Naive B cell (primary cell): ENCODE measurements at regions not wholly inside any gene's neighbourhood (a gene's known extent, or its start where the extent isn't known, plus 50 kb on each side); places are given as distances from the start of the nearest gene placed in this dataset.
"Not testable (repeated sequence)": the region's sequence is repeated elsewhere in the genome, so short reads cannot be mapped to it uniquely, and the experiment has no call there.

ENCODE experiments used
- ATAC-seq, 2 donors: fragments of 150-1000 bp; cut with Tn5 transposase; 2 replicates each; pipeline ENCODE4 v1.10.0; 2021; ENCODE audit warnings: low read depth in 2 of 2, mild to moderate bottlenecking in 2 of 2, moderate library complexity in 2 of 2
- DNase-seq: peaks from one replicate; pipeline ENCODE4 v3.0.0; 2022
- H3K27ac Mint-ChIP-seq, 6 donors: one replicate each; pipeline ENCODE4 v1.8.0; 2020 to 2022; ENCODE audit warnings: mild to moderate bottlenecking in 6 of 6, mixed read lengths in 6 of 6, moderate library complexity in 5 of 6, inconsistent platforms in 2 of 6
- H3K27me3 Mint-ChIP-seq, 3 donors: one replicate each; pipeline ENCODE4 v1.8.0; 2021 to 2022; ENCODE audit warnings: mixed read lengths in 3 of 3, mild to moderate bottlenecking in 1 of 3
- H3K36me3 Mint-ChIP-seq, 2 donors: one replicate each; pipeline ENCODE4 v1.8.0; 2020 to 2022; ENCODE audit warnings: mixed read lengths in 2 of 2, inconsistent platforms in 1 of 2, mild to moderate bottlenecking in 1 of 2
- H3K4me1 Mint-ChIP-seq, 3 donors: one replicate each; pipeline ENCODE4 v1.8.0; 2020 to 2022; ENCODE audit warnings: mixed read lengths in 3 of 3, inconsistent platforms in 1 of 3, mild to moderate bottlenecking in 1 of 3, moderate library complexity in 1 of 3
- H3K4me3 Mint-ChIP-seq, 8 donors: one replicate each; pipeline ENCODE4 v1.8.0; 2020 to 2022; ENCODE audit warnings: mild to moderate bottlenecking in 8 of 8, mixed read lengths in 8 of 8, moderate library complexity in 8 of 8, inconsistent platforms in 2 of 8
- H3K9me3 Mint-ChIP-seq, 7 donors: one replicate each; pipeline ENCODE4 v1.8.0; 2020 to 2022; ENCODE audit warnings: mixed read lengths in 7 of 7, mild to moderate bottlenecking in 5 of 7, inconsistent platforms in 2 of 7, moderate library complexity in 1 of 7

DNA sequence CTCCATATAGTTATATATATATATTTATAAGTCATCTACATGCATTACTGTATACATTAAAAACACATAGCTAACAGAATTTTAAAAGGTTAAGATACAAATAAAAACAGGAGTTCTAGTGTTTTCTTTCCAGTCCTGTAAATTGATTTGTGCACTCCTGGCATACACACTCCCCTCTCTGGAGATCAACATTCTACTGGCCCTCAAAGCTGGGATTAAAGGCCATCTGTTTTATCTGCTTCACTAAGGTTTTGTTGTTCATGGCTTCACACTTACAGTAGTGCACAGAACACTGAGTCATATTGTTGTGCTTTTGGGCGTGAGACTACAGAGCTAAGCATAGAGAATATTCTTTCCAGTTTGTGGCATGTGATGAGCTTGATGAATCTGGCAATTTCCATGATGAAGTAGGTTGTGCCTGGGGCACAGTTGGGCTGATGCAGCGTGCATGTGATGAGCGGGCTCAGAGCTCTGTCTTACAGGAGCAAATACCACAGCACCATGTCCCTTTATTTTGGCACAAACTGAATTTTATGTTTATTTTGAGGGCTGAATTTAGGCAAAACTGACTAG is 98.2 kb downstream of the TAF11L14 start:
- H3K4me3 Mint-ChIP-seq = no peak overlapping the region
- peaks cover 0 to 5% (median 5%) of the 10 kb centered on the region in 3 donors for H3K27me3 Mint-ChIP-seq
- H3K27ac Mint-ChIP-seq = no peak overlapping the region
- DNase-seq (no peak), ATAC-seq (no peak)
- H3K36me3 Mint-ChIP-seq = no peaks in the 10 kb centered on the region
- H3K4me1 Mint-ChIP-seq = no peaks in the 10 kb centered on the region
- peaks cover 0 to 4% (median 0%) of the 10 kb centered on the region in 7 donors for H3K9me3 Mint-ChIP-seq

DNA sequence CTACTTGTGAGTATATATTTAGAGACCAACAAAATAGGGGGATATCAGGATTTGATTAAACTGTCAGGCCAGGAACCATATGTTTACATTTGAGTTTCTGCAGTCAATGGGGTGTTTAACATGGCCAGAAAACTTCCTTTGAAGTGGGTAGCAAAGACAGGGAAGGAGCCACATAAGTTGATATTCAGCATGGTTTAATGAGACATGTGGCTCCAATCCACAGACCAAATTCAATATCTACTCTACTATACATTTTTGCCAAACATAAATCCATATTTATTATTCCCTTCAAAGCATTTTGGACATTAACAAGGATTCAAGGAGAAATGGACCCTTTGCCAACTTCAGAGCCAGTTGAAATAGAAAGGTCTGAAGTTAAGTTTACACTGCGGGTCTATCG is 99.8 kb downstream of the TAF11L14 start:
- DNase-seq (no peak), ATAC-seq (no peak)
- H3K4me3 Mint-ChIP-seq = no peak overlapping the region
- no peaks in the 10 kb centered on the region for H3K4me1 Mint-ChIP-seq
- peaks cover 0 to 6% (median 0%) of the 10 kb centered on the region in 3 donors for H3K27me3 Mint-ChIP-seq
- no peak overlapping the region for H3K27ac Mint-ChIP-seq
- H3K9me3 Mint-ChIP-seq = peaks cover 0 to 9% (median 0%) of the 10 kb centered on the region in 7 donors
- no peaks in the 10 kb centered on the region for H3K36me3 Mint-ChIP-seq

DNA sequence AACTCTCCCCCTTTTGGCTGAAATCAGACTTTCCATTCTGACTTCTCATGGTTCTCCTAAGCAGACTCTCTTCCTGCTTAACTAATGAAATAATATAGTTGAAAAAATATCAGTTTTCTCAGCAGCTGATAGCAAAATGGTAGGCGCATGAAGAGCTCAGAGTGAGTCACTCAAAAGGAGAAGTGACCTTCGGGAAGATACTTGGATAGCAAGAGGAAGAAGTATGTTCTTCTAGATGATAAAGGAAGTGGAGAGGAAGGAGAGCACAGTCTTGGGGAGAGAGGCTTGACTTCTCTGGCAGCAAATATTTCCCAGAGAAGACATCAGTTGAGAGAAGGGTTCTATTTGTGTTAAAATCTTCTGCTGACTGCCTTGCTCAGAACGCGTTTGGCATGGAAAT is 101.5 kb downstream of the TAF11L14 start:
- H3K27me3 Mint-ChIP-seq = peaks cover 0 to 6% (median 0%) of the 10 kb centered on the region in 3 donors
- no peak for ATAC-seq
- H3K36me3 Mint-ChIP-seq = no peaks in the 10 kb centered on the region
- H3K4me1 Mint-ChIP-seq = no peaks in the 10 kb centered on the region
- DNase-seq = no peak
- no peak overlapping the region for H3K27ac Mint-ChIP-seq
- H3K4me3 Mint-ChIP-seq = no peak overlapping the region
- H3K9me3 Mint-ChIP-seq = peaks cover 0 to 9% (median 0%) of the 10 kb centered on the region in 7 donors

DNA sequence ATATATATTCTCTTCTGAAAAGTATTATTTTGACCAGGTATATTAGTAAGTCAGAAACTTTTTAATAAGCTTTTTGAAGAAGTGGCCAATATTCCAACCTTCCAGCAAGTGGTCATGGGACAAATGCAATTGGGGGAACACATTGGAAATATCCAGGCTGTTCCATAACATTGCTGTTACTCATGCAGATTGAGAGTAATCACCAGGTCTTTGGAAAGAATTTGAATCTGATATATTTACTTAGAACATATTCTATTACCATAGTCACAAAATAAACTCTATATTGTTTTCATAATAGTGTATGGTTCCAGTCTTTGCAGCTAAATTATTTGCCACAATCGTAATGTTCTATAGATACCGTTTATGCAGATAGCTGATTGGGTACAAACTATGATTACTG is 102.8 kb downstream of the TAF11L14 start:
- ATAC-seq (no peak), DNase-seq (no peak)
- Mint-ChIP-seq H3K36me3 (no peaks in the 10 kb centered on the region), H3K4me3 (no peak overlapping the region), H3K4me1 (no peaks in the 10 kb centered on the region), H3K9me3 (peaks cover 0 to 12% (median 0%) of the 10 kb centered on the region in 7 donors), H3K27ac (no peak overlapping the region), H3K27me3 (peaks cover 0 to 6% (median 0%) of the 10 kb centered on the region in 3 donors)

DNA sequence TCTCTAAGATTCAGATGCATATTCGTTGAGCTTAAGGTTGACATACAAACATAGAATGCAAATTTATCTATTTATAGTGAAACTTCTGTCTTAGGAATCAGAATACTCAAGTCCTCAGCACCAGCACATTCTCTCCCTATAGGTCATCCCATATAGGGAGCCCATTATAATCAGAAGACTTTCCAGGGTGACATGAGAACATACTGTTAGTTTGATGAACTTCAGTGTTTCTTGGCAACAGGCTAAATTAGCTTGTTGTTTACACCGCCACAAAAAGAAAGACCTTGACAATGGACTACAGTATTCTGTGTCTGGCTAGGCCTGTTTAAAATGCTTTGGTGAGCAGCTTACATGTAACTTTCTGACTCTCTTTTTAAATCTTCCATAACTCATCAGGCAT is 104.2 kb downstream of the TAF11L14 start:
- no peaks in the 10 kb centered on the region for H3K4me1 Mint-ChIP-seq
- ATAC-seq (no peak), DNase-seq (no peak)
- H3K27ac Mint-ChIP-seq = no peak overlapping the region
- peaks cover 0 to 6% (median 0%) of the 10 kb centered on the region in 3 donors for H3K27me3 Mint-ChIP-seq
- no peak overlapping the region for H3K4me3 Mint-ChIP-seq
- no peaks in the 10 kb centered on the region for H3K36me3 Mint-ChIP-seq
- H3K9me3 Mint-ChIP-seq = peaks cover 0 to 12% (median 0%) of the 10 kb centered on the region in 7 donors

DNA sequence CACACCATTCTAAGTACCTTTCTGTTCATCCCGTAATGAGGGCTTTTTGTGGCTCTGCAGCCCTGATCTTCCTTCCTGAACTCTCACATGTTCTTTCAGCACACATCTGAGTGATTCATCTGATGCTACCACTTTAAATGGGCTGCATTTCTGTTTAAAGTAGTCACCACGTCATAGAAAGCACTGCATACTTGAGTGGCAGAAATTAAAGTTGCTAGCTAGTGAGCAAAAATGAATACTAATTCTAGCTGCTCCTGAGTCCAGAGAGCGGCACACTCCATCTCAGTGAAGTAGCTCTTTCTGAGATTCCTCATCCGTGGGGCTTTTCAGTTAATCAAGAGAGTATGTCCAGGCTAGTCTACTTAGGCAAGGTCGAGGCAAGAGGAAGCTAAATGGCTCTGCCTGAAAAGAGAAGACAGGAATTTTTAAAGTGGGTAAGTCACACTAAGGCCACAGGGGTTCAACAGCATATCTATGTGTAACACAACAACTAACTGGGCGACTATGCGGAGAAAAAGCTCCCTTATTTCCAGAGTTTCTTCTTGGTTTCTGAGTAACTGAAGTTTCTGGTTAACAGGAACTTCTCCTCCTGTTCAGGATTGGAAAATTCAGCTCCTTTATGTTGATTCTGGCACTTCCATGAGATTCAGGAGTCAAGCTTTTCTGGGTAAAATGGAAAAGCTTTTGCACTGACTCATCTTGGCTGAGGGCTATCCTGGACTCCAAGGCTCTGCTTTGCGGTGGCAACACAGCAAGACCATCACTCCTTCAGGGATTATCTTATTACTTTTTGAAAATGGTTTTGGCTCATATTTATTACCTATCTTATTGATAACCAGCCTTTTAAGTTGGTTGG is 109.5 kb downstream of the TAF11L14 start:
- ATAC-seq (no peak), DNase-seq (no peak)
- Mint-ChIP-seq H3K36me3 (no peaks in the 10 kb centered on the region), H3K27me3 (no peaks in the 10 kb centered on the region), H3K27ac (no peak overlapping the region), H3K9me3 (peaks cover 0 to 10% (median 0%) of the 10 kb centered on the region in 7 donors), H3K4me1 (no peaks in the 10 kb centered on the region), H3K4me3 (no peak overlapping the region)

DNA sequence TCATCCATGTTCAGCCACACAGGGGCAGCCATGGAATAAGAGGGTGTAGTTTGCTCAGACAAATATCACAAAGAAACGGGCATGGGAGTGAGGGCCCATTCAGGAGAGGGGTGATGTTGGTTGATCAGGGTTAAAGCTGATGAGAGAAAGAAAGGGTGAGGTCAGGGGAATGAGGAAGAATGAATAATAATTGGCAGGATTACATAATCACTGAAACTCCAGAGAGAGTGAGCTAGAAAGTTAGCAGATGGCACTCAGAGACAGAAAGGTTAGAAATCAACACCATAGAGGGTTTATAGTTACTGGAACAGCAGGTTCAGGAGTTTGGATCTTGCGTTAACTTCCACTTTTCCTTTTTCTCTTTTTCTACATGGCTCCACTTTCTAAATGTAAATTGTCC is 113.9 kb downstream of the TAF11L14 start:
- ATAC-seq = no peak
- Mint-ChIP-seq H3K27me3 (no peaks in the 10 kb centered on the region), H3K4me3 (no peak overlapping the region)

DNA sequence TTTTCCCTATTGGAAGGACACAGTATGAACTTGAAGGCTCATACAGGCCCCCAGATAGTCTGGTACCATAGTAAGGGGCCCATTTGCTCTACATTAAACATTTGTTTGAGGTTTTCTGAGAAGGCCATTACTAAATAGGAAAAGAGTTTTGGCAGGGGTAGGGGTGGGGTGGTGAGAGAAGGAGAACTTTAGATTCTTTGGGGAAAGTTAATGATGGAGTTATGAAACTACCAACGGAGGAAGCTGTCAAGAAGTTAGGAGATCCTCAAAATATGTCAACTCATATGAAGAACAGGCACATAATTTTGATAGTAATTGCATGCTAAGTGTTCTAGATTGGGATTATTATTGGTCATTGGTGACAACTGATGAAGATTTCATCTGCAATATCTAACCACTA is 114.7 kb downstream of the TAF11L14 start:
- Mint-ChIP-seq H3K27me3 (no peaks in the 10 kb centered on the region), H3K4me1 (no peaks in the 10 kb centered on the region), H3K4me3 (no peak overlapping the region), H3K36me3 (no peaks in the 10 kb centered on the region), H3K27ac (no peak overlapping the region), H3K9me3 (peaks cover 0 to 8% (median 0%) of the 10 kb centered on the region in 7 donors)
- DNase-seq = no peak
- ATAC-seq = no peak

More for the DNA sequence above, 113.9 kb downstream of the TAF11L14 start:
- Mint-ChIP-seq H3K9me3 (peaks cover 0 to 5% (median 0%) of the 10 kb centered on the region in 7 donors), H3K4me1 (no peaks in the 10 kb centered on the region), H3K27ac (peak overlapping the region in 1 of 6 donors; percentile 44), H3K36me3 (no peaks in the 10 kb centered on the region)
- no peak for DNase-seq

DNA sequence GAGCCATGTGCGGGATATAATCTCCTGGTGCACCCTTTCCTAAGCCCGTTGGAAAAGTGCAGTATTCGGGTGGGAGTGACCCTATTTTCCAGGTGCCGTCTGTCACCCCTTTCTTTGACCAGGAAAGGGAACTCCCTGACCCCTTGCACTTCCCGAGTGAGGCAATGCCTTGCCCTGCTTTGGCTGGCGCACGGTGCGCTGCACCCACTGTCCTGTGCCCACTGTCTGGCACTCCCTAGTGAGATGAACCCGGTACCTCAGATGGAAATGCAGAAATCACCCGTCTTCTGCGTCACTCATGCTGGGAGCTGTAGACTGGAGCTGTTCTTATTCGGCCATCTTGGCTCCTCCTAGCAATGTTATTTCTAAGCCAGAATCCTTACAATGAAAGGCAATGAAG is 121.1 kb downstream of the TAF11L14 start:
- not testable (repeated sequence) for ATAC-seq, H3K36me3 Mint-ChIP-seq, H3K27me3 Mint-ChIP-seq, H3K4me3 Mint-ChIP-seq, H3K4me1 Mint-ChIP-seq, DNase-seq
- H3K9me3 Mint-ChIP-seq = peaks cover 0 to 10% (median 2%) of the 10 kb centered on the region in 7 donors
- peak overlapping the region in 1 of 6 donors; percentile 68 for H3K27ac Mint-ChIP-seq

DNA sequence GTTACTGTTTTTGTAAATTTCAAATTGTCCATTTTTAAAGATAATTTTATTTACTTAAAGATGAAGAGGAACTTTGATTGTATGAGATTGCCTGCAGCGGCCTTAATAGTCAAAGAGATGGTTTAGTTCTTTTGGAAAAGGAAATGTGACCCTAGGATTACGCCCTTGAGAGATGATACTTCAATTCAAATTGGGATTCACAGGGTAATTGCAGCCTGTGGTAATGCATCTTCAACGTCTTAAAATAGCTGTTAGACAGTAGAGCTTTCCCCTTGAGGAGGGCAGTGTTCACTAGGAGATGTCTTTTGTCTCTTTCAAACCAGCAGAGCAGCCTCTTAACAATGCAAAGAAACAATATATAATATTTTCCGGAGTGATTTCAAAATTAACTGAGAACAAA is 127.1 kb downstream of the TAF11L14 start:
- H3K36me3 Mint-ChIP-seq = no peaks in the 10 kb centered on the region
- no peaks in the 10 kb centered on the region for H3K4me1 Mint-ChIP-seq
- H3K27ac Mint-ChIP-seq = no peak overlapping the region
- H3K9me3 Mint-ChIP-seq = peaks cover 0 to 2% (median 0%) of the 10 kb centered on the region in 7 donors
- no peak overlapping the region for H3K4me3 Mint-ChIP-seq
- ATAC-seq (no peak), DNase-seq (no peak)
- peaks cover 0 to 7% (median 5%) of the 10 kb centered on the region in 3 donors for H3K27me3 Mint-ChIP-seq

DNA sequence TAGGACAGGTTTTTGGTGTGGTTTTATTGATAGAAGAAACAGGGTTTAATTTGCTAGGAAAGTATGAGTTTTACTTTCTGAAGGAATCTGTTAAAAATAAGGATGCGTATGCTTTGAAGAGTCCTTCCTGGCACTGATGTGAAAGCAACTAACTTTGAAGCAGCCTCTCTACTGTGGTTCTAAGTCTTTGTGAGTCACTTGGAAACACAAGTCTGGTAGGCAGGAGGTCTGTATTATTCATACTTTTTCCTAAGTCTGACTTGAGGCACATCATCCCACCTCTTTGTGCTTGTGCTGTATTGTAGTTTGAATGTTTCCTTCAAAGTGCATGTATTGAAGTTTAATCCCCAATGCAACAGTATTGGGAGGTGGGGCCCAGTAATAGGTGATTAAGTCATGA is 129.0 kb downstream of the TAF11L14 start:
- H3K27ac Mint-ChIP-seq = no peak overlapping the region
- H3K9me3 Mint-ChIP-seq = peaks cover 0 to 5% (median under 1%) of the 10 kb centered on the region in 7 donors
- H3K27me3 Mint-ChIP-seq = peaks cover 0 to 12% (median 5%) of the 10 kb centered on the region in 3 donors
- DNase-seq = no peak
- H3K4me1 Mint-ChIP-seq = no peaks in the 10 kb centered on the region
- no peak overlapping the region for H3K4me3 Mint-ChIP-seq
- no peak for ATAC-seq
- no peaks in the 10 kb centered on the region for H3K36me3 Mint-ChIP-seq

DNA sequence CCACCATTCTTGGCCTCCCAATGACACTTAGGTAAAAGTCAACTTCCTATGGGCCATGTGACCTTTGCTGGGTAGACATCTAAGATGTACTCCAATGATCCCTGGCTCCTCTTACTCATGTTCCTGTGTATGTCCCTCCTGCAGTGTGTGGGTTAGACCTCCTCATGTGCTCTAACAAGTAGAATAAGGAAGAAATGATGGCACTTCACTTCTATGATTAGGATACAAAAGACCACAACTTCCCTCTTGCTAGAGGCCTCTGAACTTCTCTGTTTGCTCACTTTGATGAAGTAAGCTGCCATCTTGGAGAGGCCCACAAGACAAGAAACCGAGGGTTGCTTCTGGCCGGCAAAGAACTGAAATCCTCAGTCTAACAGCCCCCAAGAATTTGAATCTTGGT is 131.8 kb downstream of the TAF11L14 start:
- DNase-seq = no peak
- no peak overlapping the region for H3K27ac Mint-ChIP-seq
- no peak for ATAC-seq
- no peaks in the 10 kb centered on the region for H3K36me3 Mint-ChIP-seq
- no peak overlapping the region for H3K4me3 Mint-ChIP-seq
- peaks cover 0 to 5% (median 0%) of the 10 kb centered on the region in 7 donors for H3K9me3 Mint-ChIP-seq
- H3K4me1 Mint-ChIP-seq = no peaks in the 10 kb centered on the region
- peaks cover 0 to 5% (median 5%) of the 10 kb centered on the region in 3 donors for H3K27me3 Mint-ChIP-seq

DNA sequence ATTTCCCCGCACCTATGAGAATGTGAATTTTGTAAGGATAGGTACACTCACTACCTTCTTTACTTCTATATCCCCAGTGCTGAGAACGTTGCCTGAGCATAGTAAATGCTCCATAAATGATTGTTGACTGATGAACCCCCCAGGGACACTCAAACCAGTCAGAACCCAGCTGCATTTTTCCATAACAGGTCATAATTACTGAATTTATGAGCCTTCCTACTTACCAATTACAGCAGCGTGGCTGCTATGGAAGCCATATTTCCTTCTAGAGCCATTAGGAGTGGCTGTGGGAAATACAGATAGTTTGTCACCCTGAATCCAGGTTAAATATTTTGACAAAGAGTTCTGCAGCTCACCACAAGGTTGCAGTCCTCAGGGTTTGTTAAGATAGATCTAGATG is 135.0 kb downstream of the TAF11L14 start:
- H3K36me3 Mint-ChIP-seq = no peaks in the 10 kb centered on the region
- H3K9me3 Mint-ChIP-seq = peaks cover 0 to 6% (median 3%) of the 10 kb centered on the region in 7 donors
- DNase-seq (no peak), ATAC-seq (no peak)
- no peaks in the 10 kb centered on the region for H3K4me1 Mint-ChIP-seq
- peaks cover 0 to 5% (median 0%) of the 10 kb centered on the region in 3 donors for H3K27me3 Mint-ChIP-seq
- H3K4me3 Mint-ChIP-seq = no peak overlapping the region
- H3K27ac Mint-ChIP-seq = no peak overlapping the region

DNA sequence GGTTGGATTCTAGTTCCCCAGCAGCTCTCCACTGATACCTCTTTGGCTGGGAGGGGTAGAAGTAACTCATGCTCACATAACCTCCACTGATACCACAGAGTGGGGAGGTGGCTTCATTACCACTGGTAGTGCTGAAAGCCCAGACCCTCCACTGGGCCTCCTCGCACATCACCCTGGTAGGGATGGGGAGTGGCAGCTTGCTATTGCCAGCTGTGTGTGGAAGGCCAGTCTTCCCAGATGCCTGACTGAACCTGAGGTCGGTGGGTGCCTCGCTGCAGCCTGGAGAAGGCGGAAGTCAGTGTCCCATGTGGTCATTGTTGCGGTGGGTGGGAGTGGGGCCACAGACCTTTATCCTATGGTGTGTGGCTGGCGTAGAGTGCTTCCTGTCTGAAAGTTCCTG is 138.0 kb downstream of the TAF11L14 start:
- no peak for ATAC-seq

More for the DNA sequence above, 138.0 kb downstream of the TAF11L14 start:
- no peak for DNase-seq
- no peak overlapping the region for H3K27ac Mint-ChIP-seq
- H3K36me3 Mint-ChIP-seq = no peaks in the 10 kb centered on the region
- H3K9me3 Mint-ChIP-seq = peaks cover 0 to 6% (median 1%) of the 10 kb centered on the region in 7 donors
- H3K4me1 Mint-ChIP-seq = no peaks in the 10 kb centered on the region
- H3K4me3 Mint-ChIP-seq = no peak overlapping the region
- peaks cover 0 to under 1% (median 0%) of the 10 kb centered on the region in 3 donors for H3K27me3 Mint-ChIP-seq
